Astrocyte (in vitro differentiated cells and primary cell): ENCODE measurements at regions not wholly inside any gene's neighbourhood (a gene's known extent, or its start where the extent isn't known, plus 50 kb on each side); places are given as distances from the start of the nearest gene placed in this dataset.

ENCODE experiments used
- DNase-seq: peaks from one replicate; pipeline ENCODE4 v3.0.0-alpha.2; 2010; ENCODE audit warnings: low read depth
- FAIRE-seq: peaks from 2 replicates; lab custom pipeline; 2011; peaks lifted over from hg19 to GRCh38; lab: Jason Lieb, UNC
- H2AFZ ChIP-seq: 2 replicates; pipeline ENCODE4 v1.6.0; 2012; ENCODE audit warnings: low read depth, low read length, inconsistent platforms
- H3K27ac ChIP-seq: 2 replicates; pipeline ENCODE4 v1.5.1; 2011; ENCODE audit warnings: low read depth, low read length, inconsistent platforms
- H3K27me3 ChIP-seq: 2 replicates; pipeline ENCODE4 v1.6.0; 2011; ENCODE audit warnings: low read length, inconsistent platforms; ENCODE audit not compliant: insufficient read depth
- H3K36me3 ChIP-seq: 2 replicates; pipeline ENCODE4 v1.5.1; 2011; ENCODE audit warnings: low read length, inconsistent platforms; ENCODE audit not compliant: insufficient read depth
- H3K4me1 ChIP-seq: 2 replicates; pipeline ENCODE4 v1.5.1; 2011; ENCODE audit warnings: low read length, inconsistent platforms; ENCODE audit not compliant: insufficient read depth
- H3K4me2 ChIP-seq: 2 replicates; pipeline ENCODE4 v1.6.0; 2012; ENCODE audit warnings: low read length, inconsistent platforms
- H3K4me3 ChIP-seq: 2 replicates; pipeline ENCODE4 v1.5.1; 2011; ENCODE audit warnings: low read depth, mild to moderate bottlenecking, low read length, inconsistent platforms; ENCODE audit not compliant: insufficient read depth
- H3K79me2 ChIP-seq: 2 replicates; pipeline ENCODE4 v1.6.0; 2012; ENCODE audit warnings: mild to moderate bottlenecking, low read length, inconsistent platforms; ENCODE audit not compliant: insufficient read depth
- H3K9ac ChIP-seq: 2 replicates; pipeline ENCODE4 v1.6.0; 2012; ENCODE audit warnings: mild to moderate bottlenecking, low read length, inconsistent platforms
- H3K9me3 ChIP-seq: 2 replicates; pipeline ENCODE4 v1.5.1; 2012; ENCODE audit warnings: low read depth, mild to moderate bottlenecking, low read length, inconsistent platforms; ENCODE audit not compliant: insufficient read depth
- H4K20me1 ChIP-seq: 2 replicates; pipeline ENCODE4 v1.6.0; 2012; ENCODE audit warnings: low read length, inconsistent platforms; ENCODE audit not compliant: insufficient read depth
- H3K27ac Mint-ChIP-seq: one replicate; pipeline ENCODE4 v1.8.0; 2021; ENCODE audit warnings: mild to moderate bottlenecking, mixed read lengths; ENCODE audit not compliant: unreplicated experiment
- H3K27me3 Mint-ChIP-seq: one replicate; pipeline ENCODE4 v1.8.0; 2021; ENCODE audit warnings: low read depth, mixed read lengths; ENCODE audit not compliant: unreplicated experiment
- H3K36me3 Mint-ChIP-seq: one replicate; pipeline ENCODE4 v1.8.0; 2021; ENCODE audit warnings: low read depth, mixed read lengths; ENCODE audit not compliant: unreplicated experiment
- H3K4me1 Mint-ChIP-seq: one replicate; pipeline ENCODE4 v1.8.0; 2021; ENCODE audit warnings: low read depth, mixed read lengths; ENCODE audit not compliant: unreplicated experiment
- H3K4me3 Mint-ChIP-seq: one replicate; pipeline ENCODE4 v1.8.0; 2021; ENCODE audit warnings: mild to moderate bottlenecking, moderate library complexity, mixed read lengths; ENCODE audit not compliant: unreplicated experiment
- H3K9me3 Mint-ChIP-seq: one replicate; pipeline ENCODE4 v1.8.0; 2021; ENCODE audit warnings: mild to moderate bottlenecking, mixed read lengths; ENCODE audit not compliant: unreplicated experiment
- CTCF ChIP-seq: IDR thresholded peaks from 2 replicates; pipeline ENCODE4 v1.5.1; 2011; ENCODE audit warnings: low read depth, mild to moderate bottlenecking, inconsistent platforms, low read length, moderate library complexity; ENCODE audit not compliant: insufficient read depth
- EZH2 ChIP-seq: IDR thresholded peaks from 2 replicates; pipeline ENCODE4 v1.6.1; 2012; ENCODE audit warnings: mild to moderate bottlenecking, low read length, inconsistent platforms; ENCODE audit not compliant: insufficient read depth

GRCh38 chr10:33635967-33636515, 301.6 kb upstream of the NRP1 start:
- FAIRE-seq: no peak
- Mint-ChIP-seq H3K27ac (no peak overlapping the region), H3K27me3 (peaks cover 9% of the 10 kb centered on the region), H3K36me3 (no peaks in the 10 kb centered on the region), H3K9me3 (peaks cover 2% of the 10 kb centered on the region), H3K4me3 (no peak overlapping the region), H3K4me1 (no peaks in the 10 kb centered on the region)
- DNase-seq: no peak
- H4K20me1 ChIP-seq: no peaks in the 10 kb centered on the region
- no peak overlapping the region for H3K9ac ChIP-seq
- no peaks in the 10 kb centered on the region for H3K36me3 ChIP-seq
- H3K27me3 ChIP-seq: no peaks in the 10 kb centered on the region
- H3K4me2 ChIP-seq: no peak overlapping the region
- no peak overlapping the region for H3K4me3 ChIP-seq
- H3K27ac ChIP-seq: no peak overlapping the region
- H3K79me2 ChIP-seq: no peaks in the 10 kb centered on the region
- H2AFZ ChIP-seq: no peak overlapping the region
- TF ChIP-seq EZH2: no peak
- TF ChIP-seq CTCF: no peak
- H3K4me1 ChIP-seq: no peaks in the 10 kb centered on the region
- H3K9me3 ChIP-seq: no peaks in the 10 kb centered on the region

- no peak for DNase-seq
- Histone ChIP-seq H3K4me1 (no peaks in the 10 kb centered on the region), H3K4me2 (no peak overlapping the region), H3K9me3 (no peaks in the 10 kb centered on the region), H3K27me3 (peaks cover 3% of the 10 kb centered on the region), H4K20me1 (no peaks in the 10 kb centered on the region), H3K4me3 (no peak overlapping the region), H2AFZ (no peak overlapping the region), H3K27ac (no peak overlapping the region), H3K36me3 (no peaks in the 10 kb centered on the region), H3K79me2 (no peaks in the 10 kb centered on the region), H3K9ac (no peak overlapping the region)
- FAIRE-seq: no peak
- no peak overlapping the region for H3K27ac Mint-ChIP-seq
- H3K27me3 Mint-ChIP-seq: peaks cover 18% of the 10 kb centered on the region
- no peaks in the 10 kb centered on the region for H3K4me1 Mint-ChIP-seq
- no peaks in the 10 kb centered on the region for H3K36me3 Mint-ChIP-seq
- peaks cover 4% of the 10 kb centered on the region for H3K9me3 Mint-ChIP-seq
- H3K4me3 Mint-ChIP-seq: no peak overlapping the region
- TF ChIP-seq EZH2: no peak
- TF ChIP-seq CTCF: no peak
Measured at GRCh38 chr10:33632432-33632831, 298.0 kb upstream of the NRP1 start.

- Mint-ChIP-seq H3K27ac (no peak overlapping the region), H3K4me3 (no peak overlapping the region), H3K27me3 (peaks cover 18% of the 10 kb centered on the region), H3K36me3 (no peaks in the 10 kb centered on the region), H3K9me3 (peaks cover 2% of the 10 kb centered on the region), H3K4me1 (no peaks in the 10 kb centered on the region)
- Histone ChIP-seq H3K4me3 (no peak overlapping the region), H3K4me2 (no peak overlapping the region), H4K20me1 (no peaks in the 10 kb centered on the region), H3K79me2 (no peaks in the 10 kb centered on the region), H3K27me3 (peaks cover 3% of the 10 kb centered on the region), H3K9ac (no peak overlapping the region), H2AFZ (no peak overlapping the region), H3K27ac (no peak overlapping the region), H3K36me3 (no peaks in the 10 kb centered on the region), H3K9me3 (no peaks in the 10 kb centered on the region), H3K4me1 (no peaks in the 10 kb centered on the region)
- no peak for TF ChIP-seq EZH2
- no peak for TF ChIP-seq CTCF
- FAIRE-seq (no peak), DNase-seq (no peak)
Measured at GRCh38 chr10:33631991-33632390, 297.5 kb upstream of the NRP1 start.
